ENCODE measurements at regions not wholly inside any gene's neighbourhood (a gene's known extent, or its start where the extent isn't known, plus 50 kb on each side); places are given as distances from the start of the nearest gene placed in this dataset.
A peak's percentile ranks its signal among the peaks of the same experiment; 100 is the strongest.

GRCh38 chr6:148134592-148134991 is 208.0 kb upstream of the SASH1 start:
- no peak for DNase-seq

GRCh38 chr6:148136586-148136985 is 206.1 kb upstream of the SASH1 start:
- DNase-seq: no peak

- no peak for DNase-seq
Observed at GRCh38 chr6:148137652-148138051, 205.0 kb upstream of the SASH1 start.

- no peak for DNase-seq
Observed at GRCh38 chr6:148138573-148138972, 204.1 kb upstream of the SASH1 start.

GRCh38 chr6:148140772-148141557 is 201.7 kb upstream of the SASH1 start:
- DNase-seq: no peak

- DNase-seq: no peak
Observed at GRCh38 chr6:148142821-148143220, 199.8 kb upstream of the SASH1 start.

- DNase-seq: no peak
Observed at GRCh38 chr6:148143771-148144170, 198.9 kb upstream of the SASH1 start.

- peak; percentile 30 for DNase-seq
Observed at GRCh38 chr6:148144917-148145521, 197.6 kb upstream of the SASH1 start.

GRCh38 chr6:148146717-148147462 is 195.7 kb upstream of the SASH1 start:
- no peak for DNase-seq

GRCh38 chr6:148147463-148147830 is 195.2 kb upstream of the SASH1 start:
- no peak for DNase-seq

GRCh38 chr6:148151896-148152643 is 190.6 kb upstream of the SASH1 start:
- no peak for DNase-seq

- no peak for DNase-seq
Observed at GRCh38 chr6:148154668-148155067, 188.0 kb upstream of the SASH1 start.

GRCh38 chr6:148155293-148155692 is 187.3 kb upstream of the SASH1 start:
- DNase-seq: no peak

- DNase-seq: no peak
Observed at GRCh38 chr6:148157841-148158240, 184.8 kb upstream of the SASH1 start.

GRCh38 chr6:148164645-148165044 is 178.0 kb upstream of the SASH1 start:
- no peak for DNase-seq

GRCh38 chr6:148166339-148166968 is 176.2 kb upstream of the SASH1 start:
- no peak for DNase-seq

GRCh38 chr6:148169706-148170105 is 172.9 kb upstream of the SASH1 start:
- no peak for DNase-seq

GRCh38 chr6:148170286-148170685 is 172.4 kb upstream of the SASH1 start:
- DNase-seq: no peak

GRCh38 chr6:148173548-148173947 is 169.1 kb upstream of the SASH1 start:
- DNase-seq: no peak

- DNase-seq: no peak
Observed at GRCh38 chr6:148175550-148176188, 167.0 kb upstream of the SASH1 start.

- no peak for DNase-seq
Observed at GRCh38 chr6:148177589-148178233, 164.9 kb upstream of the SASH1 start.

- DNase-seq: no peak
Observed at GRCh38 chr6:148179786-148180185, 162.9 kb upstream of the SASH1 start.

Data from NCI-H2081 treated with DMSO at 0.1 percent for 48 hours (cell line).